ENCODE measurements at regions not wholly inside any gene's neighbourhood (a gene's known extent, or its start where the extent isn't known, plus 50 kb on each side); places are given as distances from the start of the nearest gene placed in this dataset.

DNA sequence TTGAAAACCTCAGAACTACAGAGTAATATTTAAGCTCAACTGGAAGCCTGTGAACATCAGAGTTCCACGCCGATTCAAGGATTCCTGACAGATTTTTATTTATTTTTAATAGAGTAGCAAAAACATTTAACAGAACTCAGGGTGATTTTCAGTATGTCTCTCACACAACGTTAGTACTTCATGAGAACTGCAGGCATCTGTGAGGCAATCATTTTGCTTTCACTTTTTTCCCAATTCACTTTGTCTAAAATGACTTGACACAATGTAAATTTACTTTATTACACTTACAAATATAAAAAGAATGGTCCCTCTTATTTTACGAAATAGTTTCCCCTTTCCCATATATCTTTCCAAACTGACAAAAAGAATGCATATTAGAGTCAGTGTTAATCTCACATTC, 869.5 kb upstream of the EPHA5 start:
- no peak for DNase-seq
- peaks cover 3% of the 10 kb centered on the region for H3K9me3 ChIP-seq (ENCODE audit: low read length)
- no peaks in the 10 kb centered on the region for H3K36me3 Mint-ChIP-seq
- ChIA-PET POLR2A (no interaction called here), CTCF (no interaction called here)
- H3K9me3 Mint-ChIP-seq: peaks cover 2 to 22% (median 6%) of the 10 kb centered on the region in 5 donors
- no peak overlapping the region for H3K4me3 ChIP-seq (ENCODE audit: low read length)
- no peak overlapping the region for H3K27ac ChIP-seq (ENCODE audit: low read depth, low read length)
- H3K4me1 Mint-ChIP-seq: no peaks in the 10 kb centered on the region
- H3K4me3 Mint-ChIP-seq: no peak overlapping the region
- H3K27me3 ChIP-seq (ENCODE audit: insufficient read depth, low read length, poor library complexity, severe bottlenecking): no peaks in the 10 kb centered on the region
- no peaks in the 10 kb centered on the region for H3K36me3 ChIP-seq (ENCODE audit: insufficient read depth, low read length)
- H3K27ac Mint-ChIP-seq: no peak overlapping the region
- H3K27me3 Mint-ChIP-seq: no peaks in the 10 kb centered on the region
- no peaks in the 10 kb centered on the region for H3K4me1 ChIP-seq (ENCODE audit: insufficient read depth, low read length)

DNA sequence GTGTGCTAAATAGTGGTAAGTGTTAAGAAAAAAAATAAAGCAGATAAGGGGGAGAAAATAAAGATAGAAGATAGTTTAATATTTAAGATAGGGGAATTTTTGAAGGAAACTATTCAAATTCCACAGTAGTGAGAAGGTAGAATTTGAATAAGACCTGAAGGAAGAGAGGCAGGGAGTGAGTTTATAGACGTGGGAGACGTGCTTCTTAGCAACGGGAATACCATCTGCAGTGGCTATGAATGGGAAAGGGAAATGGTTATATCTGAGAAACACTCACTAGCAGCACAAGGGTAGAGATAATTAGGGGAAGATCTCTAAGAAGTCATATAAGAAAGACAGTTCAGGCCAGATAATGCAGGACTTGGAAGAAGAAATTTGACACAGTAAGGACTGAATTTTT, 854.5 kb upstream of the EPHA5 start:
- H3K27me3 Mint-ChIP-seq: no peaks in the 10 kb centered on the region
- CTCF ChIA-PET: no interaction called here
- no peak overlapping the region for H3K27ac Mint-ChIP-seq
- Histone ChIP-seq H3K4me3 (ENCODE audit: low read length) (no peak overlapping the region), H3K27me3 (ENCODE audit: insufficient read depth, low read length, poor library complexity, severe bottlenecking) (no peaks in the 10 kb centered on the region), H3K36me3 (ENCODE audit: insufficient read depth, low read length) (no peaks in the 10 kb centered on the region), H3K4me1 (ENCODE audit: insufficient read depth, low read length) (no peaks in the 10 kb centered on the region), H3K27ac (ENCODE audit: low read depth, low read length) (no peak overlapping the region), H3K9me3 (ENCODE audit: low read length) (no peaks in the 10 kb centered on the region)
- no peak for DNase-seq
- H3K4me1 Mint-ChIP-seq: no peaks in the 10 kb centered on the region
- H3K4me3 Mint-ChIP-seq: no peak overlapping the region
- POLR2A ChIA-PET: no interaction called here
- H3K36me3 Mint-ChIP-seq: no peaks in the 10 kb centered on the region
- peaks cover 6 to 29% (median 9%) of the 10 kb centered on the region in 5 donors for H3K9me3 Mint-ChIP-seq

DNA sequence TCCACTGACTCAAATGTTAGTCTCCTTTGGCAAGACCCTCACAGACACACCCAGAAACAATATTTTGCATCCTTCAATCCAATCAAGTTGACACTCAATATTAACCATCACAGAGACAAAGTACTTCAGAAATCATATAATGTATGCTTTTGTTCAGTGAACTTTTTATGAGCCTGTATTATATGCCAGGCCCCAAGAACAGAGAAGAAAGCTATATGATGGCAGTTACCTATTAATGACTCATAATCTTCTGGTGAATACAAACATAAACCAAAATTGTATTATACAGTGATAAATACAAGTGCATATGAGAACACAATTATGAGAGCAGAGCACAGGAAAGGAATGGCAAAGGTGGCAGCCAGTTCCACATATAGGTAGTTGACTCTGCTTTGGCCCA, 852.0 kb upstream of the EPHA5 start:
- Mint-ChIP-seq H3K27ac (no peak overlapping the region), H3K4me3 (no peak overlapping the region)
- CTCF ChIA-PET: no interaction called here

DNA sequence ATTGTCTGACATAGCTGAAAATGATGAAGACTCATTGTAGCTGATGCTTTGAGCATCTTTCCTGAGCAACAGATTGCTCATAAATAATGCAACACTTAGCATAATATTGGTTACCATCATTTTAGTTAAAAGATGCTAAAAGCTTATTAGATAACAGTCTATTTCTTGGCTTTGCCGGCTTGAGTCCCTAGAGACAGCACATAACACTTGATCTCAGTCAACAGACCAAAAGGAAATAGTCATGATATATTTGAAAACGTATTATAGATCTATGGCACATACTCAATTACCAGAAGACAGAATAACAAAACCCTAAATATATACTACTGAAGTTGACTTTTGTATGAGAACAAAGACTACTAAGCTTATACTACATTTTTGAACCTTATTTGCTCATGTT, 846.7 kb upstream of the EPHA5 start:
- no peaks in the 10 kb centered on the region for H3K27me3 Mint-ChIP-seq
- Histone ChIP-seq H3K4me3 (ENCODE audit: low read length) (no peak overlapping the region), H3K36me3 (ENCODE audit: insufficient read depth, low read length) (no peaks in the 10 kb centered on the region), H3K4me1 (ENCODE audit: insufficient read depth, low read length) (no peaks in the 10 kb centered on the region), H3K9me3 (ENCODE audit: low read length) (no peaks in the 10 kb centered on the region), H3K27me3 (ENCODE audit: insufficient read depth, low read length, poor library complexity, severe bottlenecking) (no peaks in the 10 kb centered on the region), H3K27ac (ENCODE audit: low read depth, low read length) (no peak overlapping the region)
- no peak overlapping the region for H3K27ac Mint-ChIP-seq
- DNase-seq: no peak
- peaks cover 3 to 12% (median 5%) of the 10 kb centered on the region in 5 donors for H3K9me3 Mint-ChIP-seq
- ChIA-PET POLR2A (no interaction called here), CTCF (no interaction called here)
- H3K36me3 Mint-ChIP-seq: no peaks in the 10 kb centered on the region
- no peak overlapping the region for H3K4me3 Mint-ChIP-seq
- no peaks in the 10 kb centered on the region for H3K4me1 Mint-ChIP-seq

More for the DNA sequence above, 852.0 kb upstream of the EPHA5 start:
- no peaks in the 10 kb centered on the region for H3K4me1 Mint-ChIP-seq
- no peak overlapping the region for H3K4me3 ChIP-seq (ENCODE audit: low read length)
- H3K27me3 Mint-ChIP-seq: no peaks in the 10 kb centered on the region
- no peaks in the 10 kb centered on the region for H3K9me3 ChIP-seq (ENCODE audit: low read length)
- no peak overlapping the region for H3K27ac ChIP-seq (ENCODE audit: low read depth, low read length)
- no peaks in the 10 kb centered on the region for H3K36me3 Mint-ChIP-seq
- no peak for DNase-seq
- H3K27me3 ChIP-seq (ENCODE audit: insufficient read depth, low read length, poor library complexity, severe bottlenecking): no peaks in the 10 kb centered on the region
- H3K4me1 ChIP-seq (ENCODE audit: insufficient read depth, low read length): no peaks in the 10 kb centered on the region
- POLR2A ChIA-PET: no interaction called here
- H3K36me3 ChIP-seq (ENCODE audit: insufficient read depth, low read length): no peaks in the 10 kb centered on the region
- H3K9me3 Mint-ChIP-seq: peaks cover 5 to 21% (median 7%) of the 10 kb centered on the region in 5 donors

DNA sequence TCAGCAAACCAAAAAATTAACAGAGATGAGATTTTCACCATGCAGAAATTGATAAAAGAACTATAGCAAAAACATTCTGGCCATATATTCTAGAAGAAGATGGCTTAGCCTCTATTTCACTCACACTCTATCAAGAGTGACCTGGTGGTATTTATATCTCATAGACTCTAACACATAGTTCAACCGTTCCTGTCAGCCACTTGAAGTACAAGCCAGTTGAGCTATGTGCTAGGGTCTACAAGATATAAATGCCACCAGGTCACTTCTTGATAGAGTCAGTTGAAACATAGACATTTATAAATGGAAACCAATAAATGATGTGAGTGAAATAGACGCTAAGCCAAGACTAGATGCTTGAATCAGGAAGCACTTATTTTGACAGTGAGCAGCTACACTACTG, 836.7 kb upstream of the EPHA5 start:
- Histone ChIP-seq H3K36me3 (ENCODE audit: insufficient read depth, low read length) (no peaks in the 10 kb centered on the region), H3K27ac (ENCODE audit: low read depth, low read length) (no peak overlapping the region), H3K9me3 (ENCODE audit: low read length) (no peaks in the 10 kb centered on the region), H3K4me3 (ENCODE audit: low read length) (no peak overlapping the region), H3K27me3 (ENCODE audit: insufficient read depth, low read length, poor library complexity, severe bottlenecking) (no peaks in the 10 kb centered on the region), H3K4me1 (ENCODE audit: insufficient read depth, low read length) (no peaks in the 10 kb centered on the region)
- Mint-ChIP-seq H3K27ac (no peak overlapping the region), H3K27me3 (no peaks in the 10 kb centered on the region), H3K4me3 (no peak overlapping the region), H3K4me1 (no peaks in the 10 kb centered on the region), H3K9me3 (peaks cover 0 to 16% (median 7%) of the 10 kb centered on the region in 5 donors), H3K36me3 (no peaks in the 10 kb centered on the region)
- DNase-seq: no peak
- CTCF ChIA-PET: no interaction called here
- POLR2A ChIA-PET: no interaction called here

DNA sequence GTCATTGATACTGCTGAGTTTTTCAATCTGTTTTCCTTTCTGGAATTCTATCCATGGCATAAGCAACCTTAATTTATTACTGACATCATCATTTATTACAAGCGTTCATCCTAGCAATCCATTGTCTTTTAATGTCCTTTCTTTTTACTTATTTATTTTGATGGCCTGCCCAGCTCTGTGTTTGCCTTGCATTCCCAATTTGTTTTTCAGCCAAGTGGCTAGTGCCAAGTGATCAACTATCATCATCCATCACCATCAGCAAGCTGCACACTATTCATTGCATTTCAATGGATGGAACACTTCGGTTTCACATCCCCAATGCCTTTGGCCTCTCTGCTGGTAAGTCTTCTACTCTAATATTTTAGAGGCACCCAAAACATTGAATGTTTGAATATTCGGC, 831.7 kb upstream of the EPHA5 start:
- Histone ChIP-seq H3K27ac (ENCODE audit: low read depth, low read length) (no peak overlapping the region), H3K4me3 (ENCODE audit: low read length) (no peak overlapping the region), H3K9me3 (ENCODE audit: low read length) (no peaks in the 10 kb centered on the region), H3K27me3 (ENCODE audit: insufficient read depth, low read length, poor library complexity, severe bottlenecking) (no peaks in the 10 kb centered on the region), H3K36me3 (ENCODE audit: insufficient read depth, low read length) (no peaks in the 10 kb centered on the region), H3K4me1 (ENCODE audit: insufficient read depth, low read length) (no peaks in the 10 kb centered on the region)
- H3K27me3 Mint-ChIP-seq: no peaks in the 10 kb centered on the region
- POLR2A ChIA-PET: no interaction called here
- no peaks in the 10 kb centered on the region for H3K36me3 Mint-ChIP-seq
- H3K9me3 Mint-ChIP-seq: peaks cover 0 to 21% (median 9%) of the 10 kb centered on the region in 5 donors
- no peak for DNase-seq
- no peaks in the 10 kb centered on the region for H3K4me1 Mint-ChIP-seq
- no peak overlapping the region for H3K4me3 Mint-ChIP-seq
- CTCF ChIA-PET: no interaction called here
- H3K27ac Mint-ChIP-seq: no peak overlapping the region

DNA sequence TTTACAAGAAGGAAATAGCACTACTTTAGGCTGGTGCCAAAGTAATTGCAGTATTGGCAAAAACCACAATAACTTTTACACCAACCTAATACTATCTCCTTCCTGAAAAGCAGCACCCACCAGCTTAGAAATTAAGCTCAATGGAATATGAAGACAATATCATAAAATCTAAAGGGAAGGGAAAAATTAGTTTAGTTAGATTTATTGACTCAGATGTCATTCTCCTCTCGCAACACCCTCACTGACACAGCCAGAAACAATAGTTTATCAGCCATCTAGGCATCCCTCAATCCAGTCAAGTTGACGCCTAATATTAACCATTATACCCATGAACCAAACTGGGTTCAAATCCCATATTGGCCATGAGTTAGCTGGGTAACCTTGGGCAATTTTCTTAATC, 820.4 kb upstream of the EPHA5 start:
- DNase-seq: no peak
- Mint-ChIP-seq H3K27me3 (no peaks in the 10 kb centered on the region), H3K4me3 (no peak overlapping the region), H3K9me3 (peaks cover 6 to 30% (median 7%) of the 10 kb centered on the region in 5 donors), H3K4me1 (no peaks in the 10 kb centered on the region), H3K27ac (no peak overlapping the region), H3K36me3 (no peaks in the 10 kb centered on the region)
- H3K4me3 ChIP-seq (ENCODE audit: low read length): no peak overlapping the region
- no peaks in the 10 kb centered on the region for H3K9me3 ChIP-seq (ENCODE audit: low read length)
- CTCF ChIA-PET: no interaction called here
- no peaks in the 10 kb centered on the region for H3K27me3 ChIP-seq (ENCODE audit: insufficient read depth, low read length, poor library complexity, severe bottlenecking)
- no peaks in the 10 kb centered on the region for H3K4me1 ChIP-seq (ENCODE audit: insufficient read depth, low read length)
- POLR2A ChIA-PET: no interaction called here
- no peaks in the 10 kb centered on the region for H3K36me3 ChIP-seq (ENCODE audit: insufficient read depth, low read length)
- no peak overlapping the region for H3K27ac ChIP-seq (ENCODE audit: low read depth, low read length)

DNA sequence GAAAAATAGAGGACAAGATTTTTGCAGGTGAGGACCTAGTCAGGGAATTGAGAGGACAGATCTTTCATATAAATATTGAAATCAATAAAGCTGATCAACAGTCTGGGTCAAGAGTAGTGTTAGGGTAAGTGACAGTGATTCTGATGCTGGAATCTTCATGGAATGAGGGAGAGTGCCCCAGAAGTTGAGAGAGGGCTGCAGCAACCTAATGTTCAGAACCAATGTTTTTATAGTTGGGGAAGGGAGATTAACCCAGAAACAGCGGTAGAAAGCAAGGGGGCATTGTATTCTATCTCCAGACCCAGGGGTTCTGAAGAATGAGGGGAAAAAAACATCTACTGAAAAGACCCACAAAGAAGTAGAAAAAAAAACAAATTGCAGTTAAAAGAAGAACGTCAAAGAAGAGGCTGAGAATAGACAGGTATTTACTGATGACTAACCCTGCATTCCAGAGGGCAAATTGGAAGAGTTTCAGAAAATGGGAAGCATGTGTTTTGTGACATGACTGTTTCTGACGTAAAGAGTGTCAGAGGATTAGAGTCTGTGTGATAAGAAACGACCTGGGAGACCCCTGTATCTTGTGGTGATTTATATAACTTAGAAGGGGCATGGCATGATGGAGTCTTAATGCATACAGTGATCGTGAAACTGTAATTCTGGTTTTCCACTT, 819.6 kb upstream of the EPHA5 start:
- ChIA-PET POLR2A (no interaction called here), CTCF (no interaction called here)
- no peak overlapping the region for H3K27ac Mint-ChIP-seq
- H3K27ac ChIP-seq (ENCODE audit: low read depth, low read length): no peak overlapping the region
- H3K4me3 Mint-ChIP-seq: no peak overlapping the region
- H3K4me1 Mint-ChIP-seq: no peaks in the 10 kb centered on the region
- no peak overlapping the region for H3K4me3 ChIP-seq (ENCODE audit: low read length)
- DNase-seq: no peak
- H3K36me3 Mint-ChIP-seq: no peaks in the 10 kb centered on the region
- H3K9me3 ChIP-seq (ENCODE audit: low read length): no peaks in the 10 kb centered on the region
- H3K27me3 Mint-ChIP-seq: no peaks in the 10 kb centered on the region
- H3K4me1 ChIP-seq (ENCODE audit: insufficient read depth, low read length): no peaks in the 10 kb centered on the region
- H3K36me3 ChIP-seq (ENCODE audit: insufficient read depth, low read length): no peaks in the 10 kb centered on the region
- H3K9me3 Mint-ChIP-seq: peaks cover 6 to 33% (median 7%) of the 10 kb centered on the region in 5 donors
- no peaks in the 10 kb centered on the region for H3K27me3 ChIP-seq (ENCODE audit: insufficient read depth, low read length, poor library complexity, severe bottlenecking)

DNA sequence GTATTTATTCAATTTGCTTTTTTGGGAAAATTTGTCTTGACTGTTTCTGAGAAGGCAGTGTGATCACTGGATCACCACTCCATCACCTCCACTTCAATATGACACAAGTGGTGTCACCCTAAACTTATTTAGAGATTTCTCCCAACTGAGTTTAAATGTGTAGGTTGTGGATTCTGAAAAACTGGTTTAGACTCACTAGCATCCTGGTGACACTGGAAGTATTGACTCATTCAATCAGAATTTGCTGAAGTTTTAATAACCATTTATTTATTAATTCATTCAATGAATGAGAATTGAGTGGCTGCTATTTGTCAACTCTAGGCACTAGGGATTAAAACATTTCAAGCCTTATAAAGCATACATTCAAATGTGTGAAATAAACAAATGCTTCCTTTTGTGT, 819.1 kb upstream of the EPHA5 start:
- H3K4me3 ChIP-seq (ENCODE audit: low read length): no peak overlapping the region
- H3K4me1 Mint-ChIP-seq: no peaks in the 10 kb centered on the region
- H3K27me3 ChIP-seq (ENCODE audit: insufficient read depth, low read length, poor library complexity, severe bottlenecking): no peaks in the 10 kb centered on the region
- H3K27ac Mint-ChIP-seq: no peak overlapping the region
- no peak for DNase-seq
- H3K9me3 Mint-ChIP-seq: peaks cover 6 to 37% (median 7%) of the 10 kb centered on the region in 5 donors
- H3K9me3 ChIP-seq (ENCODE audit: low read length): no peaks in the 10 kb centered on the region
- no peaks in the 10 kb centered on the region for H3K27me3 Mint-ChIP-seq
- no peak overlapping the region for H3K27ac ChIP-seq (ENCODE audit: low read depth, low read length)
- CTCF ChIA-PET: no interaction called here
- no peaks in the 10 kb centered on the region for H3K36me3 ChIP-seq (ENCODE audit: insufficient read depth, low read length)
- no peaks in the 10 kb centered on the region for H3K36me3 Mint-ChIP-seq
- H3K4me3 Mint-ChIP-seq: no peak overlapping the region
- POLR2A ChIA-PET: no interaction called here
- H3K4me1 ChIP-seq (ENCODE audit: insufficient read depth, low read length): no peaks in the 10 kb centered on the region

All from CD8-positive, alpha-beta memory T cell (primary cell).